Endodermal cell (in vitro differentiated cells): ENCODE measurements at regions not wholly inside any gene's neighbourhood (a gene's known extent, or its start where the extent isn't known, plus 50 kb on each side); places are given as distances from the start of the nearest gene placed in this dataset.

Source experiments
- DNase-seq: peaks from one replicate; pipeline ENCODE4 v3.0.0-alpha.2; 2017
- H3K27ac ChIP-seq: 2 replicates; pipeline ENCODE4 v1.5.1; 2013; ENCODE audit warnings: mild to moderate bottlenecking, low read depth, low read length, moderate library complexity
- H3K27me3 ChIP-seq: 2 replicates; pipeline ENCODE4 v1.6.1; 2013; ENCODE audit warnings: mild to moderate bottlenecking, low read length, moderate library complexity; ENCODE audit not compliant: insufficient read depth, control insufficient read depth, poor library complexity, severe bottlenecking
- H3K36me3 ChIP-seq: 2 replicates; pipeline ENCODE4 v1.7.0; 2013; ENCODE audit warnings: mild to moderate bottlenecking, low read length, moderate library complexity; ENCODE audit not compliant: control insufficient read depth, insufficient read depth
- H3K4me1 ChIP-seq: one replicate; pipeline ENCODE4 v1.7.0; 2013; ENCODE audit warnings: low read length; ENCODE audit not compliant: control insufficient read depth, insufficient read depth
- H3K4me3 ChIP-seq: 2 replicates; pipeline ENCODE4 v1.5.1; 2013; ENCODE audit warnings: mild to moderate bottlenecking, low read length, moderate library complexity
- H3K9ac ChIP-seq: 2 replicates; pipeline ENCODE4 v1.6.1; 2013; ENCODE audit warnings: mild to moderate bottlenecking, low read length, moderate library complexity; ENCODE audit not compliant: poor library complexity, severe bottlenecking; ENCODE audit errors: extremely low read depth
- H3K9me3 ChIP-seq: 2 replicates; pipeline ENCODE4 v1.6.1; 2013; ENCODE audit warnings: mild to moderate bottlenecking, low read length, moderate library complexity; ENCODE audit not compliant: control insufficient read depth
- H3K27ac Mint-ChIP-seq: 2 replicates; pipeline ENCODE4 v1.8.0; 2020; ENCODE audit warnings: mixed read lengths
- H3K27me3 Mint-ChIP-seq: 2 replicates; pipeline ENCODE4 v1.8.0; 2021; ENCODE audit warnings: mild to moderate bottlenecking, mixed read lengths; ENCODE audit not compliant: insufficient read depth
- H3K36me3 Mint-ChIP-seq: 2 replicates; pipeline ENCODE4 v1.8.0; 2020; ENCODE audit warnings: low read depth, mixed read lengths
- H3K4me1 Mint-ChIP-seq: 2 replicates; pipeline ENCODE4 v1.8.0; 2020; ENCODE audit warnings: mixed read lengths
- H3K4me3 Mint-ChIP-seq: 2 replicates; pipeline ENCODE4 v1.8.0; 2020; ENCODE audit warnings: mild to moderate bottlenecking, moderate library complexity, mixed read lengths
- H3K9me3 Mint-ChIP-seq: 2 replicates; pipeline ENCODE4 v1.8.0; 2020; ENCODE audit warnings: mild to moderate bottlenecking, mixed read lengths
- WGBS, 2 experiments: methylation state at CpG; one replicate each; pipeline versions ENCODE4 v1.1.5 to v1.1.7; 2013; ENCODE audit warnings: missing lambda C conversion rate in 2 of 2, mixed read lengths in 1 of 2; ENCODE audit not compliant: insufficient coverage in 1 of 2, insufficient read length in 1 of 2; 5-methylcytosine and 5-hydroxymethylcytosine counted together
- TF ChIP-seq, protein P1 (sequence below): fragments of 200-600 bp; sonication (generic); conservative IDR thresholded peaks from 2 replicates; pipeline ENCODE4 v1.5.0; 2021; ENCODE audit warnings: antibody characterized with exemption, mild to moderate bottlenecking

DNA sequence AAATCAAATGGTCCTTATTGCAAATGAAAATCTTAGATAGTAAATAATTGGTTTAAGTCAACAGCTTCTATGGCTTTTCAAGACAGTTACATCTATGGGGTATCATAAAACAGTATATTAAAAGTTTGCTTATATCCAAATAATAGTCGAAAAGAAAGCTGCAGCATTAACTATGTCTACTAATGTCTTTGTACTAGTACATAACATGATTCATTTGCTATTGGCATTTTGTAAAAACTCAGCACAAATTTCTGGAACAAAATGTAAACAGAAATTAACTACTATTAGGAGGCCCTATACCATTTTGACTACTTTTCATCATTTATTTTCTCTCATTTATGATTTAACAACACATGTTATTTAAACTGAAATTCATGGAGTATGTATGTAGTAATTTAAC lies 1435.2 kb upstream of the PRR20A start:
- TF ChIP-seq, protein P1, sequence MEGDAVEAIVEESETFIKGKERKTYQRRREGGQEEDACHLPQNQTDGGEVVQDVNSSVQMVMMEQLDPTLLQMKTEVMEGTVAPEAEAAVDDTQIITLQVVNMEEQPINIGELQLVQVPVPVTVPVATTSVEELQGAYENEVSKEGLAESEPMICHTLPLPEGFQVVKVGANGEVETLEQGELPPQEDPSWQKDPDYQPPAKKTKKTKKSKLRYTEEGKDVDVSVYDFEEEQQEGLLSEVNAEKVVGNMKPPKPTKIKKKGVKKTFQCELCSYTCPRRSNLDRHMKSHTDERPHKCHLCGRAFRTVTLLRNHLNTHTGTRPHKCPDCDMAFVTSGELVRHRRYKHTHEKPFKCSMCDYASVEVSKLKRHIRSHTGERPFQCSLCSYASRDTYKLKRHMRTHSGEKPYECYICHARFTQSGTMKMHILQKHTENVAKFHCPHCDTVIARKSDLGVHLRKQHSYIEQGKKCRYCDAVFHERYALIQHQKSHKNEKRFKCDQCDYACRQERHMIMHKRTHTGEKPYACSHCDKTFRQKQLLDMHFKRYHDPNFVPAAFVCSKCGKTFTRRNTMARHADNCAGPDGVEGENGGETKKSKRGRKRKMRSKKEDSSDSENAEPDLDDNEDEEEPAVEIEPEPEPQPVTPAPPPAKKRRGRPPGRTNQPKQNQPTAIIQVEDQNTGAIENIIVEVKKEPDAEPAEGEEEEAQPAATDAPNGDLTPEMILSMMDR: no peak
- DNase-seq: no peak
- Histone ChIP-seq H3K36me3 (no peaks in the 10 kb centered on the region), H3K4me3 (no peak overlapping the region), H3K27ac (no peak overlapping the region), H3K9me3 (no peaks in the 10 kb centered on the region), H3K27me3 (no peaks in the 10 kb centered on the region), H3K4me1 (no peaks in the 10 kb centered on the region), H3K9ac (no peak overlapping the region)
- H3K27me3 Mint-ChIP-seq: no peaks in the 10 kb centered on the region
- no peak overlapping the region for H3K27ac Mint-ChIP-seq
- no peak overlapping the region for H3K4me3 Mint-ChIP-seq
- WGBS, 2 experiments: no CpG with 5 or more reads among the region's 1 CpG
- H3K9me3 Mint-ChIP-seq: no peaks in the 10 kb centered on the region
- no peaks in the 10 kb centered on the region for H3K36me3 Mint-ChIP-seq
- peaks cover 9% of the 10 kb centered on the region for H3K4me1 Mint-ChIP-seq

DNA sequence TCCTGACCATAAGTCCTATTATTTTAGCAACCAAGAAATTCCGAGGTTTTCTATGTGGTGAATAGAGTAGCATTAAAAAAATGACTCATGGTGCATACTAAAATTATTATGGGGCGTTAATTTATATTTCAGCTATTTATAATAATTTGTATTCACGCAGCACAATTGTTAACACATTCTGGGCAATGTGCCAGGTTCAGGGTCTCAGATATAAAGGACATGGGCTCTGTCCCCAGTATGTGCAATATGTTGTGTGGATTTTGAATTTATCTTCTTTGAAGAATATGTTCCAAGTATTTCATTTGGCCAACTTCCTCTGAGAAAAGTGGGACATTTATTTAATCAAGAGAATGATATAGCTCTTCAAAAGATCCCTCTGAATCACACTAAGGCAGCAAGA lies 1434.7 kb upstream of the PRR20A start:
- Mint-ChIP-seq H3K9me3 (no peaks in the 10 kb centered on the region), H3K27ac (no peak overlapping the region), H3K4me1 (peaks cover 9% of the 10 kb centered on the region), H3K27me3 (no peaks in the 10 kb centered on the region), H3K36me3 (no peaks in the 10 kb centered on the region), H3K4me3 (no peak overlapping the region)
- no peak for DNase-seq
- no peak overlapping the region for H3K27ac ChIP-seq
- 100% methylated on average over 1 of the region's 3 CpGs; no CpG with 5 or more reads in 1 of the 2 experiments for WGBS, 2 experiments
- H3K4me3 ChIP-seq: no peak overlapping the region
- no peaks in the 10 kb centered on the region for H3K27me3 ChIP-seq
- H3K4me1 ChIP-seq: no peaks in the 10 kb centered on the region
- TF ChIP-seq, protein P1: no peak
- H3K9ac ChIP-seq: no peak overlapping the region
- no peaks in the 10 kb centered on the region for H3K9me3 ChIP-seq
- no peaks in the 10 kb centered on the region for H3K36me3 ChIP-seq

DNA sequence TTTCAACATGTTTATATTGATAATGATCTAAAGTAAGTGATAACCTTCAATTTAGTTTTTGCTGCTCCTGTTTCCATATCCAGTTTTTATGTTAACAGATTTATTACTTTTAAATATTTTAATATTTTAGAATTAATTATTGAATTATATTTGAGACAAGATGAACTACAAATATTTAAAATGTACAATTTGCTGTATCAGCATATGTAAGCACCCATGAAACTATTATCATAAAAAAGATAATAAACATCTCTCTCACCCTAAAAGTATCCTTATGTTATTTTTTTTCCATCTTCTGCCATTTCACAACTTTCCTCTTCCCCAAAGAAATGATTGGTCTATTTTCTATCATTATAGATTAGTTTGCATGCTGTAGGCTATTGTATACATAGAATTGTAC lies 1426.6 kb upstream of the PRR20A start:
- Histone ChIP-seq H3K9me3 (no peaks in the 10 kb centered on the region), H3K4me3 (no peak overlapping the region), H3K27ac (no peak overlapping the region), H3K4me1 (no peaks in the 10 kb centered on the region), H3K27me3 (no peaks in the 10 kb centered on the region), H3K36me3 (no peaks in the 10 kb centered on the region), H3K9ac (no peak overlapping the region)
- no peak for DNase-seq
- Mint-ChIP-seq H3K9me3 (peaks cover 6% of the 10 kb centered on the region), H3K4me3 (no peak overlapping the region), H3K4me1 (peaks cover 6% of the 10 kb centered on the region), H3K27ac (no peak overlapping the region), H3K36me3 (peaks cover 2% of the 10 kb centered on the region), H3K27me3 (no peaks in the 10 kb centered on the region)
- TF ChIP-seq, protein P1: no peak
